ENCODE measurements at regions not wholly inside any gene's neighbourhood (a gene's known extent, or its start where the extent isn't known, plus 50 kb on each side); places are given as distances from the start of the nearest gene placed in this dataset.

DNA sequence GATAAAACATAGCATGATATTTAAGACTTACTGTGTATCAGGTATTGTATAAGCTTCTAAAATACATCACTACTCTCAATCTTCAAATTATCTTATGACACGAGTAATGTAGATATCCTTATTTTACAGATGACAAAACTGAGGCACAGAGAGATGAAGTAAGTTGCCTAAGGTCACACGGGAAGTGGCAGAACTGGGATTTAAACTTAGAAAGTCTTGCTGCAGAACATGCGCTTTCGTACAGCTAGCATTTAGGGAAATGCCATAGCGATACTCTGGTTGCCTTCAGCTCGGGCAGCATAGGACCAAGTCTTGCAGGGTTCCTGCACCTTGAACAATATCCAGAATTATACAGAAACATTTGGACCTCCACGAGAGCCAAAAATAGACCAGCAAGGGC is 162.4 kb downstream of the BRMS1L start:
- H3K9me3 ChIP-seq (ENCODE audit: insufficient read depth, low read depth, low read length), result no peaks in the 10 kb centered on the region
- H3K36me3 ChIP-seq (ENCODE audit: insufficient read depth, low read length), result no peaks in the 10 kb centered on the region
- H3K4me1 ChIP-seq (ENCODE audit: insufficient read depth, low read length), result 0 out of 2 replicates have a peak, but pooled peaks cover 2% of the 10 kb centered on the region
- H3K27ac ChIP-seq (ENCODE audit: low read depth, low read length), result no peak overlapping the region
- H3K9ac ChIP-seq (ENCODE audit: low read depth, low read length), result no peak overlapping the region
- H3K27me3 ChIP-seq (ENCODE audit: insufficient read depth, low read length), result no peaks in the 10 kb centered on the region
- 94% methylated on average over 7 of the region's 7 CpGs for WGBS
- H3K4me3 ChIP-seq (ENCODE audit: low read length), result no peak overlapping the region

DNA sequence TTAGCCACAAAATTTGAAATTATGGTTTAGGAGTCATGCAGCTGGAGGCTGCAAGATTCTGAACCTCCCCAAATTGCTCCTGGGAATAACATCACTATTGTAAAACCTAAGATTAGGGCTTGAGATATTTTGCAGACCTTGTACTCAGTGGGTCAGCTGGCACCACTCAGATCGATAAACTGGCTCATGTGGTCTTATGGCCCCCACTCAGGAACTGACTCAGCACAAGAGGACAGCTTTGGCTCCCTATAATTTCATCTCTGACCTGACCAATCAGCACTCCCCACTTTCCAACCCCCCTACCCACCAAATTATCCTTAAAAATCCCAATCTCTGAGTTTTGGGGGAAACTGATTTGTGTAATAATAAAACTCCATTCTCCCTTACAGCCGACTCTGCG is 161.6 kb downstream of the BRMS1L start:
- Histone ChIP-seq H3K36me3 (ENCODE audit: insufficient read depth, low read length) (no peaks in the 10 kb centered on the region), H3K4me3 (ENCODE audit: low read length) (no peak overlapping the region), H3K9ac (ENCODE audit: low read depth, low read length) (no peak overlapping the region), H3K27me3 (ENCODE audit: insufficient read depth, low read length) (no peaks in the 10 kb centered on the region), H3K4me1 (ENCODE audit: insufficient read depth, low read length) (no peaks in the 10 kb centered on the region), H3K9me3 (ENCODE audit: insufficient read depth, low read depth, low read length) (no peaks in the 10 kb centered on the region), H3K27ac (ENCODE audit: low read depth, low read length) (no peak overlapping the region)
- 92% methylated on average over 1 of the region's 3 CpGs for WGBS

GRCh38 chr14:35986219-35986573 is 160.1 kb downstream of the BRMS1L start:
- Histone ChIP-seq H3K27ac (ENCODE audit: low read depth, low read length) (no peak overlapping the region), H3K4me1 (ENCODE audit: insufficient read depth, low read length) (no peaks in the 10 kb centered on the region), H3K4me3 (ENCODE audit: low read length) (no peak overlapping the region), H3K9me3 (ENCODE audit: insufficient read depth, low read depth, low read length) (no peaks in the 10 kb centered on the region; the same call in 1 of the 2 replicates), H3K9ac (ENCODE audit: low read depth, low read length) (no peak overlapping the region), H3K36me3 (ENCODE audit: insufficient read depth, low read length) (no peaks in the 10 kb centered on the region), H3K27me3 (ENCODE audit: insufficient read depth, low read length) (no peaks in the 10 kb centered on the region)
- 94% methylated on average over 2 of the region's 2 CpGs for WGBS

DNA sequence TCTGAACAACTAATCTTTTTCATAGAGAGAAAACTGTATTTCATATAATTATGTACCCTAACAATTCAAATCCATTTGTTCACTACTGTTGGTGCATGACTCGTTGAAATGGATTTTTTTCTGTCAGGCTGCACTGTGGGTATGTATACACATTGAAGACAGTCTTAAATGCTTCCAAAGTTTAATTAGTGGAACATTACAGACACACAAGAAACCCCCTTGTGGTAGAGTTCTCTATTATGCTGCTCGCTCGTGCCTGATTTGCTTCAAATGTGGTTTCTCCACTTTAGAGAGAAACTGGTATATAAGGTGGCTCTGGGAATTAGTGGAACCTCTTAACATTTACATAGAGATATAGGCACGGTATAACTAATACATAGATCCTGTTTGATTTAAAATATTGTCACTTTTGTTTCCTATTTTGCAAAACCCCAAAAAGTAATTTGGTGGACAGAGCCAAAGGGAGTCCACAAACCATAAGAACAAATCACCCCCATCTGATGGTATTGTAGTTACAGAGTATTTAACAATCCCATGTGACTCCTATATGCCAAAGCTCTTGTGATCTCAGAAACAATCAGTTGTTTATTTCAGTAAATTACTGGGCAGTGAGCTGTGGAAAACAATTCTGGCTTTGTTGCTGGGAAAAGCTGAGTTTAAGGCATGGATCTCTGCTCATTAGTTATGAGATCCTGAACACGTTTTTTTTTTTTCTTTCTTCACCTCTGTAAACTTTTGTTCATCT is 159.5 kb downstream of the BRMS1L start:
- Histone ChIP-seq H3K9ac (ENCODE audit: low read depth, low read length) (no peak overlapping the region), H3K36me3 (ENCODE audit: insufficient read depth, low read length) (no peaks in the 10 kb centered on the region), H3K4me1 (ENCODE audit: insufficient read depth, low read length) (no peaks in the 10 kb centered on the region), H3K27ac (ENCODE audit: low read depth, low read length) (no peak overlapping the region), H3K4me3 (ENCODE audit: low read length) (no peak overlapping the region), H3K9me3 (ENCODE audit: insufficient read depth, low read depth, low read length) (no peaks in the 10 kb centered on the region; the same call in 1 of the 2 replicates), H3K27me3 (ENCODE audit: insufficient read depth, low read length) (no peaks in the 10 kb centered on the region)
- 88% methylated on average over 3 of the region's 5 CpGs for WGBS

DNA sequence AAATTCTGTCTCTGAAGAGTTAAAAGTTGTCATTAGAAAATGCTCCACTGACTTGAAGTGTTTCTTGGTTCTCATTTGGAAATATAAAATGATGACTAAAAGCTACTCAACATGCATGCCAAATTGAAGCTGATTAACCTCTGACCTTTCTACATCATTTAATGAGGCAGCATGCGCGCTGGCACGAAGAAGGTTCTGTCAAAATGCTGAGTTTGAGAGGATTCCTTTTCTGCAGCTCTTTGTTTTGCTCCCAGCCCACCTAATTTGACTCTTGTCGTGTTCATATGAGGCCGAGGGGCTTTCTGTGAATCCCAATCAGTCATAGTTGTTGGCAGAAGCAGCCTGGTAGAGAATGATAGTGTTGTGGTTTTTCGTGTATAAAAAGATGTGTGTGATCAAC is 153.4 kb downstream of the BRMS1L start:
- no peak overlapping the region for H3K9ac ChIP-seq (ENCODE audit: low read depth, low read length)
- no peaks in the 10 kb centered on the region for H3K27me3 ChIP-seq (ENCODE audit: insufficient read depth, low read length)
- H3K9me3 ChIP-seq (ENCODE audit: insufficient read depth, low read depth, low read length), result no peaks in the 10 kb centered on the region; the same call in 1 of the 2 replicates
- H3K4me3 ChIP-seq (ENCODE audit: low read length), result no peak overlapping the region
- no peaks in the 10 kb centered on the region for H3K4me1 ChIP-seq (ENCODE audit: insufficient read depth, low read length)
- H3K36me3 ChIP-seq (ENCODE audit: insufficient read depth, low read length), result no peaks in the 10 kb centered on the region
- no peak overlapping the region for H3K27ac ChIP-seq (ENCODE audit: low read depth, low read length)
- 85% methylated on average over 6 of the region's 6 CpGs for WGBS

DNA sequence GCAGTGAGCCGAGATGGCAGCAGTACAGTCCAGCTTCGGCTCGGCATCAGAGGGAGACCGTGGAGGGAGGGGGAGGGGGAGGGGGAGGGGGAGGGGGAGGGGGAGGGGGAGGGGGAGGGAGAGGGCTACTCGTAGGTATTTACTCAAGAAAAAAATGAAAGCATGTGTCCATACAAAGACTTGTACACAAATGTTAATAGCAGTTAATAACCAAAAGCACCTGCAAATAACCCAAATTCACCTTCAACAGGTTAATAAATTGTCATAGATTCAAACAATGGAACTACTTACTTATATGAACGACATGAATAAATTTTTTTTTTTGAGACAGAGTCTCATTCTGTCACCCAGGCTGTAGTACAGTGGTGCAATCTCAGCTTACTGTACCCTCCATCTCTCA is 152.4 kb downstream of the BRMS1L start:
- WGBS, result 97% methylated on average over 3 of the region's 6 CpGs
- Histone ChIP-seq H3K4me1 (ENCODE audit: insufficient read depth, low read length) (no peaks in the 10 kb centered on the region), H3K36me3 (ENCODE audit: insufficient read depth, low read length) (no peaks in the 10 kb centered on the region), H3K27me3 (ENCODE audit: insufficient read depth, low read length) (no peaks in the 10 kb centered on the region), H3K9ac (ENCODE audit: low read depth, low read length) (no peak overlapping the region), H3K4me3 (ENCODE audit: low read length) (no peak overlapping the region), H3K9me3 (ENCODE audit: insufficient read depth, low read depth, low read length) (no peaks in the 10 kb centered on the region; the same call in 1 of the 2 replicates), H3K27ac (ENCODE audit: low read depth, low read length) (no peak overlapping the region)

DNA sequence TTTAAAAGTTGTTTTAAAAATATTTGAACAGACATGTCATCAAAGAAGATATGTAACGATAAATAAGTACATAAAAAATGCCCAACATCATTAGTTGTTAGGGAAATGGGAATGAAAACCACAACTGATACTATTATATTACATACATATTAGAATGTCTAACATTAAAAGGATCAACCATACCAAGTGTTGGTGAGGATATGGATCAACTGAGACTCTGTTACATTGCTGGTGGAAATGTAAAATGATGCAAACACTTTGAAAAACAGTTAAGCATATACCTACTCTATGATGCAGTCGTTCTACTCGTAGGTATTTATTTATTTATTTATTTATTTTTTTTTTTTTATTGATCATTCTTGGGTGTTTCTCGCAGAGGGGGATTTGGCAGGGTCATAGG is 149.7 kb downstream of the BRMS1L start:
- Histone ChIP-seq H3K9ac (ENCODE audit: low read depth, low read length) (no peak overlapping the region), H3K36me3 (ENCODE audit: insufficient read depth, low read length) (no peaks in the 10 kb centered on the region), H3K27ac (ENCODE audit: low read depth, low read length) (no peak overlapping the region), H3K27me3 (ENCODE audit: insufficient read depth, low read length) (no peaks in the 10 kb centered on the region), H3K4me1 (ENCODE audit: insufficient read depth, low read length) (no peaks in the 10 kb centered on the region), H3K9me3 (ENCODE audit: insufficient read depth, low read depth, low read length) (no peaks in the 10 kb centered on the region; the same call in 1 of the 2 replicates), H3K4me3 (ENCODE audit: low read length) (no peak overlapping the region)
- WGBS, result no CpG with 5 or more reads among the region's 4 CpGs

DNA sequence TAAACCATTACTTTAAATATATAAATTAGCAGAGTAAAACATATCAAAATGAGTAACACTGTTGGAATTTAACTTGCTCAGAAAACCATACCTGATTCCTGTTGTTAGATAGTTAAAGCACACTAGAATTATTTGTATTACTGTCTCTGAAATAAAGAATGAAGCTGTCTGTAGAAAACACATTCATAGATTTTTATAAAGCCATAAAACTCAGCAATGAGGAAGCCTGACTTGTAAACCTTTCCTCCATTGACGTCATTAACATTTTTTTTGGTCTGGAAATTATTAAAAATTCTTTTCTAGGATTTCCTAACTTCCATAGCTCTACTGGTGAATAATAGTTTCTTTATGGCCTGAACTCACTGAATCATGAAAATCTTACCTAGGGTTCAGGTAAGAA is 147.6 kb downstream of the BRMS1L start:
- no peaks in the 10 kb centered on the region; the same call in 1 of the 2 replicates for H3K9me3 ChIP-seq (ENCODE audit: insufficient read depth, low read depth, low read length)
- H3K4me1 ChIP-seq (ENCODE audit: insufficient read depth, low read length), result no peaks in the 10 kb centered on the region
- H3K27ac ChIP-seq (ENCODE audit: low read depth, low read length), result no peak overlapping the region
- no peak overlapping the region for H3K4me3 ChIP-seq (ENCODE audit: low read length)
- no peaks in the 10 kb centered on the region for H3K27me3 ChIP-seq (ENCODE audit: insufficient read depth, low read length)
- H3K36me3 ChIP-seq (ENCODE audit: insufficient read depth, low read length), result no peaks in the 10 kb centered on the region
- H3K9ac ChIP-seq (ENCODE audit: low read depth, low read length), result no peak overlapping the region
- no CpG with 5 or more reads among the region's 1 CpG for WGBS

- H3K4me1 ChIP-seq (ENCODE audit: insufficient read depth, low read length), result no peaks in the 10 kb centered on the region
- no peak overlapping the region for H3K4me3 ChIP-seq (ENCODE audit: low read length)
- no peaks in the 10 kb centered on the region; the same call in 1 of the 2 replicates for H3K9me3 ChIP-seq (ENCODE audit: insufficient read depth, low read depth, low read length)
- 97% methylated on average over 1 of the region's 1 CpG for WGBS
- no peak overlapping the region for H3K9ac ChIP-seq (ENCODE audit: low read depth, low read length)
- H3K27ac ChIP-seq (ENCODE audit: low read depth, low read length), result no peak overlapping the region
- no peaks in the 10 kb centered on the region for H3K36me3 ChIP-seq (ENCODE audit: insufficient read depth, low read length)
- H3K27me3 ChIP-seq (ENCODE audit: insufficient read depth, low read length), result no peaks in the 10 kb centered on the region
Measured at GRCh38 chr14:35971965-35972630, 146.0 kb downstream of the BRMS1L start.

- Histone ChIP-seq H3K4me1 (ENCODE audit: insufficient read depth, low read length) (peaks cover 6% of the 10 kb centered on the region; the same call in 1 of the 2 replicates), H3K9ac (ENCODE audit: low read depth, low read length) (no peak overlapping the region)
- WGBS, result 80% methylated on average over 3 of the region's 3 CpGs
Measured at GRCh38 chr14:35969310-35969709, 143.2 kb downstream of the BRMS1L start.

DNA sequence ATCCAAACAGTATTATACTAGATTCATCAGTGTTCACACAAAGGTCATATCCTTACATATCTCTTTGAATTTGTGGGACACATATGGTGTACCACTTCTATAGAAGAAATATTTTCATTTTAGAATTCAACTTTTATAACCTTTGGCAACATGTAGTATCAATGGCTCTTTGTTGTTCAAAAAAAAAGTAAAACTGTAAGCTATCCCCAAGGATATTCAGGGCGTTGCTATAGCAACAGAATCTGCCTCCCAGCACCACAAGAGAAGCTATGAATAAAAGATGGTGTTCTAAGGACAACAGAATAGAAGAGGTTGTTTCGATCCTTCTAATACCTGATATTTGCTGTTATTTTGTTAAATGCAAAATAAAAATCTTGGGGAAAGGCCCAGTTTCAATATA is 139.3 kb downstream of the BRMS1L start:
- no peaks in the 10 kb centered on the region for H3K27me3 ChIP-seq (ENCODE audit: insufficient read depth, low read length)
- 94% methylated on average over 2 of the region's 2 CpGs for WGBS
- peaks cover 6% of the 10 kb centered on the region; the same call in 1 of the 2 replicates for H3K4me1 ChIP-seq (ENCODE audit: insufficient read depth, low read length)
- H3K9me3 ChIP-seq (ENCODE audit: insufficient read depth, low read depth, low read length), result no peaks in the 10 kb centered on the region
- H3K36me3 ChIP-seq (ENCODE audit: insufficient read depth, low read length), result no peaks in the 10 kb centered on the region
- no peak overlapping the region for H3K4me3 ChIP-seq (ENCODE audit: low read length)
- H3K9ac ChIP-seq (ENCODE audit: low read depth, low read length), result no peak overlapping the region
- no peak overlapping the region for H3K27ac ChIP-seq (ENCODE audit: low read depth, low read length)

More at GRCh38 chr14:35969310-35969709, 143.2 kb downstream of the BRMS1L start:
- H3K4me3 ChIP-seq (ENCODE audit: low read length), result no peak overlapping the region
- H3K9me3 ChIP-seq (ENCODE audit: insufficient read depth, low read depth, low read length), result no peaks in the 10 kb centered on the region
- no peaks in the 10 kb centered on the region for H3K27me3 ChIP-seq (ENCODE audit: insufficient read depth, low read length)
- H3K36me3 ChIP-seq (ENCODE audit: insufficient read depth, low read length), result no peaks in the 10 kb centered on the region
- H3K27ac ChIP-seq (ENCODE audit: low read depth, low read length), result no peak overlapping the region
